Hippocampal formation (tissue), 2 donors: ENCODE measurements at regions not wholly inside any gene's neighbourhood (a gene's known extent, or its start where the extent isn't known, plus 50 kb on each side); places are given as distances from the start of the nearest gene placed in this dataset.

Source experiments
- DNase-seq, 2 donors: peaks; one replicate each; lab custom pipeline; 2025; lab: John Stamatoyannopoulos, UW

- no peak for DNase-seq
These were observed 2217.1 kb downstream of the NCAM2 start for GRCh38 chr21:23215261-23215660.
